DOHH2 (cell line): ENCODE measurements at regions not wholly inside any gene's neighbourhood (a gene's known extent, or its start where the extent isn't known, plus 50 kb on each side); places are given as distances from the start of the nearest gene placed in this dataset.

ENCODE experiments used
- H3F3A ChIP-seq: fragments of 200-600 bp; sonication (generic), shearing (Covaris generic); 2 replicates; pipeline ENCODE4 v1.6.0; 2016; ENCODE audit warnings: antibody characterized with exemption, mild to moderate bottlenecking; ENCODE audit not compliant: control insufficient read depth, insufficient read depth
- H3K27ac ChIP-seq: fragments of 200-600 bp; sonication (generic); 2 replicates; pipeline ENCODE4 v1.5.1; 2014; ENCODE audit warnings: low read depth, mild to moderate bottlenecking, low read length, moderate library complexity
- H3K27me3 ChIP-seq: fragments of 200-600 bp; sonication (generic); 2 replicates; pipeline ENCODE4 v1.6.1; 2014; ENCODE audit warnings: mild to moderate bottlenecking, low read length, mixed read lengths; ENCODE audit not compliant: control insufficient read depth
- H3K36me3 ChIP-seq: fragments of 200-600 bp; sonication (generic); 2 replicates; pipeline ENCODE4 v1.6.1; 2014; ENCODE audit warnings: mild to moderate bottlenecking, low read length, moderate library complexity, mixed read lengths; ENCODE audit not compliant: control insufficient read depth
- H3K4me1 ChIP-seq: fragments of 200-600 bp; sonication (generic); 2 replicates; pipeline ENCODE4 v1.6.1; 2014; ENCODE audit warnings: mild to moderate bottlenecking, low read length, mixed read lengths; ENCODE audit not compliant: control insufficient read depth
- H3K4me2 ChIP-seq: fragments of 200-600 bp; sonication (generic); 2 replicates; pipeline ENCODE4 v1.6.0; 2014; ENCODE audit warnings: mild to moderate bottlenecking, low read length, moderate library complexity
- H3K4me3 ChIP-seq: fragments of 200-600 bp; sonication (generic); 2 replicates; pipeline ENCODE4 v1.5.1; 2014; ENCODE audit warnings: mild to moderate bottlenecking, low read length, mixed read lengths
- H3K79me2 ChIP-seq: fragments of 200-600 bp; sonication (generic); 2 replicates; pipeline ENCODE4 v1.6.1; 2014; ENCODE audit warnings: mild to moderate bottlenecking, low read length, mixed read lengths; ENCODE audit not compliant: control insufficient read depth
- H3K9me2 ChIP-seq: fragments of 200-600 bp; sonication (generic); replicated peaks from 2 replicates; pipeline ENCODE4 v1.6.1; 2014; ENCODE audit warnings: mild to moderate bottlenecking, low read length, mixed read lengths; ENCODE audit not compliant: control insufficient read depth
- H3K9me3 ChIP-seq: fragments of 200-600 bp; sonication (generic); 2 replicates; pipeline ENCODE4 v1.6.1; 2014; ENCODE audit warnings: antibody characterized with exemption, low read length, mixed read lengths; ENCODE audit not compliant: control insufficient read depth, insufficient read depth
- H4K20me1 ChIP-seq: fragments of 200-600 bp; sonication (generic); 2 replicates; pipeline ENCODE4 v1.6.0; 2014; ENCODE audit warnings: low read depth, mild to moderate bottlenecking, antibody characterized with exemption, low read length, moderate library complexity; ENCODE audit not compliant: control insufficient read depth, insufficient read depth
- CTCF ChIP-seq: fragments of 200-600 bp; sonication (generic); IDR thresholded peaks from one replicate; pipeline ENCODE4 v1.5.1; 2014; ENCODE audit warnings: antibody characterized with exemption, mild to moderate bottlenecking, low read depth, low read length; ENCODE audit not compliant: poor library complexity, severe bottlenecking
- EZH2phosphoT487 ChIP-seq: fragments of 200-600 bp; sonication (generic); IDR thresholded peaks from 2 replicates; pipeline ENCODE4 v1.6.1; 2017; ENCODE audit warnings: borderline replicate concordance, mild to moderate bottlenecking, antibody characterized with exemption, low read length, moderate library complexity, mixed read lengths

- Histone ChIP-seq H3F3A (no peaks in the 10 kb centered on the region), H3K4me1 (no peaks in the 10 kb centered on the region), H3K9me3 (no peaks in the 10 kb centered on the region), H3K36me3 (no peaks in the 10 kb centered on the region), H3K9me2 (no peaks in the 10 kb centered on the region), H3K27me3 (no peaks in the 10 kb centered on the region), H3K79me2 (no peaks in the 10 kb centered on the region), H3K4me2 (no peak overlapping the region), H3K4me3 (no peak overlapping the region), H3K27ac (no peak overlapping the region), H4K20me1 (no peaks in the 10 kb centered on the region)
- TF ChIP-seq CTCF (no peak), EZH2phosphoT487 (no peak)
These were observed 377.4 kb downstream of the HTR7 start for GRCh38 chr10:90480466-90480865.

DNA sequence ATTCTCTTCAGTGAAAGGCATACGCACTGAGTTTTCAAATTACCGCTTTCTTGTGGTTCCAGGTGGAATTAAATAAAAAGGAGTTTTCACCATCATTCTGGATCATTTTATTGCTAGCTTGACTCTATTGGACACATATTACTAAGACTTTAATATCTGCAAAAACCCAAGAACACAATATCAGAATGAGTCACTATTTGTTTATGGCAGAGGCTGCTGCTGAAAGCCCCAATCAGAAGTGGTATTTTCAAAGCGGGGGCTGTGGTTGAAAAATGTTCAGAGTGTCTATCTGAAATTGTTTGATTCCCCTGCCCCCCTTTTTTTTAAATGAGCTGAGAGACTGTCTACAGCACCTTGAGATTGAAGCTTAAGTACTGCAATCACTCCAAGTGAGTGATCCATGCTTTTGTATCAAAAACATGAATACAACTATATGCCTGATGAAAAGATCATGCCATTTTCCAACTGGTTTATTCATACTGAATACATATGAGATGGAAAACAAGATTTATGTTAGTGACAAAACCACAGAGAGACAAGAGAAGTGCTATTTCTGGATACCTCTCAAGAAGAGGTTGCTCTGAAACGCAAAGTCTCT, 376.4 kb downstream of the HTR7 start:
- no peaks in the 10 kb centered on the region for H3K9me3 ChIP-seq
- no peaks in the 10 kb centered on the region for H3K79me2 ChIP-seq
- no peaks in the 10 kb centered on the region for H3F3A ChIP-seq
- no peak for TF ChIP-seq EZH2phosphoT487
- TF ChIP-seq CTCF: no peak
- H3K27me3 ChIP-seq: no peaks in the 10 kb centered on the region
- no peaks in the 10 kb centered on the region for H3K4me1 ChIP-seq
- H3K4me3 ChIP-seq: no peak overlapping the region
- no peaks in the 10 kb centered on the region for H3K9me2 ChIP-seq
- H3K4me2 ChIP-seq: no peak overlapping the region
- no peak overlapping the region for H3K27ac ChIP-seq
- no peaks in the 10 kb centered on the region for H3K36me3 ChIP-seq
- H4K20me1 ChIP-seq: no peaks in the 10 kb centered on the region

GRCh38 chr10:90484518-90484917, 373.3 kb downstream of the HTR7 start:
- Histone ChIP-seq H3F3A (no peaks in the 10 kb centered on the region), H3K27me3 (no peaks in the 10 kb centered on the region), H3K9me3 (no peaks in the 10 kb centered on the region), H3K4me3 (no peak overlapping the region), H4K20me1 (no peaks in the 10 kb centered on the region), H3K36me3 (no peaks in the 10 kb centered on the region), H3K9me2 (no peaks in the 10 kb centered on the region), H3K4me1 (no peaks in the 10 kb centered on the region), H3K27ac (no peak overlapping the region), H3K4me2 (no peak overlapping the region), H3K79me2 (no peaks in the 10 kb centered on the region)
- TF ChIP-seq CTCF: no peak

GRCh38 chr10:90494183-90494582, 363.7 kb downstream of the HTR7 start:
- Histone ChIP-seq H3K9me2 (no peaks in the 10 kb centered on the region), H3K36me3 (no peaks in the 10 kb centered on the region), H3K4me1 (no peaks in the 10 kb centered on the region), H3K79me2 (no peaks in the 10 kb centered on the region), H3K27me3 (no peaks in the 10 kb centered on the region), H4K20me1 (no peaks in the 10 kb centered on the region), H3K27ac (no peak overlapping the region), H3K4me2 (no peak overlapping the region), H3F3A (no peaks in the 10 kb centered on the region), H3K9me3 (no peaks in the 10 kb centered on the region), H3K4me3 (no peak overlapping the region)
- TF ChIP-seq EZH2phosphoT487 (no peak), CTCF (no peak)
